AG08396 (cell line): ENCODE measurements at regions not wholly inside any gene's neighbourhood (a gene's known extent, or its start where the extent isn't known, plus 50 kb on each side); places are given as distances from the start of the nearest gene placed in this dataset.
A peak's percentile ranks its signal among the peaks of the same experiment; 100 is the strongest.
"Not testable (repeated sequence)": the region's sequence is repeated elsewhere in the genome, so short reads cannot be mapped to it uniquely, and the experiment has no call there.

ENCODE experiments used
- DNase-seq: peaks from one replicate; pipeline ENCODE4 v3.0.0; 2012; ENCODE audit warnings: low spot score, mixed read lengths

DNA sequence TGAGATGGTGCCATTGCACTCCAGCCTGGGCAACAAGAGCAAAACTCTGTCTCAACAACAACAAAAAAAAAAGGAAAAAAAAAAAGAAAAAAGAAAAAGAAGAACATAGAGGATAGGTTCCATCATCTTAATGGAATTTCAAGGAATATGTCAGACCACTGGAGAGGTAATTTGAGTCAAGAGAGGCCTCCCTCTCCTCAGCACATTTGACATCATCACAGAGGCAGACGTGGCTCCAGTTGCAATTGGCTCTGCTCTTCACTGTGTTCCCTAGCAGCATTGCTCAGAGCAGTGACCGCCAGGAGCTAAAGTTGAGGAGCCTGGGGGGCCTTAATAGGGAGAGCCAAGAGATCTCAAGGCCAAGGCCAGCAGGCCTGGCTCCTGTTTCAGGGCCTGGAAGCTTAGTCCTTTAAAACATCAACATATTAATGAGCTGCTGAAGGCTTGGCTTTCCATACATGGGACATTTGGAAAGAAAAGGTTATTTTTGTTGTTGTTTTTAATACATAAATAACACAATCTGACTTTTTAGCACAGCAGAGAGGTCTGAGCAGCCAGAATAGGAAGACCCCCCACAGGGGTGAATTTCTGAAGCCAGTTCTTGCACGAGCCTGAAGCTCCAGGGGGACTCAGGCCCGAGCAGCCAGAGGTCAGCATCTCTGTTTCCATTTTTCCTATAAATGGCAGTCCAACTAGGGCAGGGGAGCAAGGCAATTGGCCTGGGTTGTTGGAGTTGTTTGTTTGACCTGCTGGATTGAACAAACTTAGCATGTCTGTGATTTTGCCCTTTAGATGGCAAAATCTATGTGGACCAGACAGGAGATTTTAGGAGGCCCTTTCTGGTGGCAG, 118.3 kb upstream of the FGGY start:
- DNase-seq = peak; percentile 21

DNA sequence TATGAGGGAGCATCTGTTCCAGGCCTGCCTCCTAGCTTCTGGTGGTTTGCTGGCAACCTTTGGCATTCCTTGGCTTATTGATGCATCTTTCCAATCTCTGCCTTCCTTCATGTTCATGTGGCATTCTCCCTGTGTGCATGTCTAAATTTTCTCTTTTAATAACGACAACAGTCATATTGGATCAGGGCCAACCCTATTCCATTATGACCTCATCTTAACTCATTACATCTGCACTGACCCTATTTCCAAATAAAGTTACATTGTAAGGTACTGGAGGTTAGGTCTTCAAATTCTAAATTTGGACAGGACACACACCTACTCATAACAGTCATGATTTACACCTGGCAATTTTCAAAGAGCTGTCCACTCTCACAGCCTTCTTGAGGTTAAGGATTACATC, 117.2 kb upstream of the FGGY start:
- no peak for DNase-seq

DNA sequence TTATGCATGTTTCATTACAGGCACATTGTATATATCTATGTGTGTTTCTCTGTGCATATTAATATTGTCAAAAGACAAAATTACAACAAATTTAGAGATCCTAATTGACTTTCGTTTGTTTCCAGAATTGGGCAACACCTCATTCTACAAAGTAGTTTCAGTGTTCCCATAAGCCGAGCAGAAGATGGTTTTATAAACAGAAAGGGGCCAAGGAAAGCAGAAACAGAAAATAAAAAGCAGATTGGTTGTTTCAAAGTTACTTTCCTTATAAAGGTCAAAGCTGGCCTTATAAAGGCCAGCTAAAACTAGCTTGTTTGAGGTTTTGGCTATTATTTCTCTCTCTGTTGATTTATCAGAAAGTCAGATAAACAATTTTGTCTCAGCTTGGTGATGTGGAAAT, 116.2 kb upstream of the FGGY start:
- DNase-seq = no peak

DNA sequence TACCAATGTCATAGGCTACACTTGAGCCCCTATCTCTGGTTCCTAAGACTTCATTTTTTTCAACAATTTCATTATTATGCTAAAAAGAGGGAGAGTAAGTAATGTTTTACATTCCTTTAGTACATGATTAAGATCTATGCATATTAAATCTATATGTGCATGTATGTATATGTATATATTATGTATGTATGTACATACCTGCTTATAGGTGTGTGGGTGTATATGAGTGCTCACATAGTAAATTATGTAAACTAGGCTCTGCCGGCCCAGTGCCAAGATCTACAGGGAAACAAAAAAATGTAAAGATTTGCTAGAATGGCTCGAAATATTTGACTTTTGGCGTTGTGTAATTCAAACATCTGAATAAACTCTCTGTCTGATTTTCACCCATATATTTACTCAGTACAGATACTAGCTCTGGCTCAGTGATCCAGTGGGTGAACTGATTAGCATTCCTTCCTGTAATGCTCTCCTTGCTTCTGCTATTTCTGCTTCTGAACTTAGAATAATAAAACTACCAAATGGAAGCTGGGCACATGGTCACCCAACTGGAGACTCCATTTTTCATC, 113.1 kb upstream of the FGGY start:
- DNase-seq = no peak

DNA sequence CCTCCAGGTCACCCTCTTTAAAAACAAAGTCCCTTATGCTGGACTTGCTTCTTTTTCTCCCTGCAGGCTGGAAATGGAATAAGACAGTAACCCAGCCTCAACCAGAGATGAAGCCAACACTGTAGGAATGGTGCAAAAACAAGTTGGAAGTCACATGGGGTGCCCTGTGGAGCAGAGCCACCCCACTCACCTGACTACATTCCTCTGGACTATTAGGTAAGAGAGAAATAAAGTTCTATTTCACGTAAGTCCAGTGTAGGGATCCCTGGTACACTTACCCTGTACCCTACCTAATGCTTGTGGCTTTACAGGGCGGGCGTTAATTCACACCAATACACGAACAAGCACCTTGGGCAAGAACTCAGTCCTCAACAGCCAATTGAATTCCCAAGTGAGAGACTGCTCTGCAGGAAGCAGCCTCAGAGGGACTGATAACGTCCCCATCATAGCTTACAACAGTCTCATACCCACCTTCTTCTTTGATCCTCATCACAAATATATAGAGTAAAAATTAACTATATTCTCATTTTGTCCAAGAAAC, 112.5 kb upstream of the FGGY start:
- no peak for DNase-seq

DNA sequence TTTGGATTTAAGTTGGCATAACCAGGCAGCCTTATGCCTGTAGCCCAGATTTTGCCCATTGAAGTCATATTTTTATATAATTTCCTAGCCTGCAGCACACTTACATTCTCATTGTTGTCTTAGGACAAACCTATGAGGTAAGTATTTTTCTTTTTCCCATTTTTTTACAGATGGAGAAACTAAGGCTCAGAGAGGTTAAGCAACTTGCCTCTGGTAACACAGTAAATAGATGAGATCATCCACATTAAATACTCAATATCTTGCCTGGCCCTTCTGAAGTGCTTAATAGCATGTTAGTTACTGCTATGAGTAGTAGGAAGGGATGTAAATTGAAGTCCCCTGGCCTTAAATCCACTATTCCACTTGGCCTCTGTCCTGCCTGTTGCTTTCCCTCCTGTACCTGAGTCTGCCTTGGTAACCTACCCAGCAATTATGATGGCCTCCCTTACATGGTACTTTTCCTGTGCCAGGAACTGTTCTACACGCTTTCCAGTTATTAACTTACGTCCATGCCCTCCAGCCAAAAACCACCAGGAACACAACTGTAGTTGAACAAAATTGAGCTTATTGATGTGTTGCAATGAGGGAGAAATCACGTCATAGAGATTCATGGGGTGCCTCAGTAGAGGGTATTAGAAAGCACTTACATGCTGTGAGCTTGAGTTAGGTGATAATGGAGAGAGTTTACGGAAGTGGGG, 111.6 kb upstream of the FGGY start:
- DNase-seq = no peak

DNA sequence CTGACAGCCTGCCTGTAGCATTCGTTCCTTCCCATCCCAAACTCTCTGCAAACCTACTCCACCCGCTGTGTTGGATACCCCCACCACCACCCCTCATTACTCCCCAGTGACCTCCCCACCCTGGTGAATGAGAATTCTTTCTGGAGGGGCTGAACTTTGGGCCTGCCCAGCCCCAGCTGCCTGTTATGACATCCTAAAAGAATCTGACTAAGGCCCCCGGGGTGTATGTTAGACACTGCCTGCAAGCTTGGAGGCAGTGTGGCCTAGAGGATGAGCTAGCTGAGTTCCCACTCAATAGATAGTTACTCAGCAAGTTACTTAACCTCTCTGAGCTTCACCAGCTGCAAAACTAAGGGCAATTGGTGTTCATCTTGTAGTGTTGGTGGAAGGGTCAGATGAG, 110.2 kb upstream of the FGGY start:
- DNase-seq = peak; percentile 36

DNA sequence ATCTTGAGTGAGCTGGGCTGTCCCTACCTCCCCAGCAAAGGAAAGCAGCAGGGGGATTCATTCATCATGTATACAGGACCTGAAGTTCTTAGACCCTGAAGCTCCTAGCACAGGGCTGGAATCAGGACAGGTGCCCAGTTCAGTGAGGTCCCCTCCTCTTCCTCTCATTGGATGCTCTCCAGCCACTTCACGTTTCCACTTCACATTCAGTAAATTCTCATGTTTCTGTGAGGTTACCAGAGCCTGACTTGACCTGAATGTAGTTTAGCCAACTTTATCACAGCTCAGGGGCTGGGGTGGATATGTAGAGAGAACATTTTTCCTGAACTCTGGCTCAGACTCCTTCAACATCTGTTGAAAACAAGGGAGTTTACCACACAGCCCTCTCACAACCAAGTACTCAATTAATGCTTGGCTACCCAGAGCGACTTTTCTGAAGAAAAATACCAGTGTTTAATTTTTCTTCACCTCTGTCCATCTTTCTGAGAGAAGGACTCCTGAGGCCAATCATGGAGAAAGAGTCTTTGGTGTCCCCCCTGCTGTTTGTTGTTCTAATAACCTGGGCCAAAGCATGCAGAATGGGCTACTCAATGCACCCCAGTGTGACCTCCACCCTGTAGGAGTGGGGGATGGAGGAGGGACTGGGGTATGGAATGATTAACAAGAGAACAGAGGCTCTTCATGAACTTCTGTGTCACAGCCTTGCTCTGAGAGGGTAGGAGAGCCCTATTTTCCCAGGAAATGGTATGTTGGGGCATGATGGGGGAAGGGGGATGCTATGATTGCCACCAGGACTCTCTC, 108.3 kb upstream of the FGGY start:
- DNase-seq = no peak

DNA sequence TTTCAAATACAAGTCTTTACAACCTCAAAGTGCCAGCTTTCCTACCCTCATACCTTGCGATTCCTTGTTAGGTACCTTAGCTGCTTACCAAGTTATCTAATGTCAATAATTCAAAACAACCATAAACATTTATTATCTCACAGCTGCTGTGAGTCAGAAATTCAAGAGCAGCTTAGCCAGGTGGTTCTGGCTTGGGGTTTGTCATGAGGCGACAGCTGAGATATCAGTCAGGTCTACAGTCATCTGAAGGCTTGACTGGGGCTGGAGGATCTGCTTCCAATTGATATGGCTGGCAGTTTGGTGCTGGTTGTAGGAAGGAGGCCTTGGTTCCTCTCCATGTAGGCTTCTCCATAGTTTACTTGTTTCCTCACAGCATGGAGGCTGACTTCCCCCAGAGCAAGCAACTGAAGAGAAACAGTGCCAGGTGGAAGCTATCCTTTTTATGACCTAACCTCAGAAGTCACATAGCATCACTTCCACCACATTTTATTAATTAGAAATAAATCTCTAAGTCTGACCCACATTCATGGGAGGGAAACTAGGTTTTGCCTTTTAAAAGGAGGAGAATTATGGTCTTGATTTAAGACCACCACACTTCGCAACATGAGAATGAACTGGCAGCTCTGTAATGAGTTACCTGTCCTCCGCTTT, 103.3 kb upstream of the FGGY start:
- DNase-seq = no peak

DNA sequence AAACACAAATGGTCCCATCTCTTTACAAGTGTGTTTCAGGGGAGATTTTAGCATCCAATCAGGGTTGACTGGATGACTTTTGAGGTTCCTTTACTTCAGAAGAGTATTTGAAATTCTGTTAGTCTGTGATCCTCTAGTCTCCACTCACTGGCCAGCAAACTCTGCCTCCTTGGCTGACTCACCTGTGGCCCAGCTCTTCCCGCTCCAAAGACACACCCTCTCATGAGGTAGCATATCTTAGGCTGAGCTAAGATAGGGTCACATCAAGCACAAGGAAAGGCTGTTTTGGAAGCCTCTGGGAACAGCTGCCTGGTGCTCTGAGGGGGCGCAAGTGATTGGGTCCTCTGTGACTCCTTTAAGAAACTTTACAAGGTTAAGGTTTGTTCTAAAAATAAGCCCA, 102.3 kb upstream of the FGGY start:
- DNase-seq = no peak

DNA sequence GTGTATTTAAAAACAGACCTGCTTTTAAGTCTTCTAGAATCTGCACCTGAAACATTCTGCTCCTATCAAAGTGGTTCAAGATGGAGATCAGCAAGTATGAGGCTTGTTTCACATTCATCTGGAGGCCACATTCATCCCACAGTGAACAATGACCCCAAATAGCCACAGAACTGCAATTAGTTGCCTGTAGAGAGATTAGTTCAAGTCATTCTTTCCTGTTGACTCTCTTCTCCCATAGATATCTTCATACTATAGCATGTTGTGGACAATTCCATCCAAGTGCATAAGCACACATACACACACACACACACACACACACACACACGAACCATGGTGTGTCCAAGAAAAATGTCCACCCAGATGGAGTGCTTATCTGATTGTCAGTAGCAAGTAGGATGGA, 101.7 kb upstream of the FGGY start:
- no peak for DNase-seq

DNA sequence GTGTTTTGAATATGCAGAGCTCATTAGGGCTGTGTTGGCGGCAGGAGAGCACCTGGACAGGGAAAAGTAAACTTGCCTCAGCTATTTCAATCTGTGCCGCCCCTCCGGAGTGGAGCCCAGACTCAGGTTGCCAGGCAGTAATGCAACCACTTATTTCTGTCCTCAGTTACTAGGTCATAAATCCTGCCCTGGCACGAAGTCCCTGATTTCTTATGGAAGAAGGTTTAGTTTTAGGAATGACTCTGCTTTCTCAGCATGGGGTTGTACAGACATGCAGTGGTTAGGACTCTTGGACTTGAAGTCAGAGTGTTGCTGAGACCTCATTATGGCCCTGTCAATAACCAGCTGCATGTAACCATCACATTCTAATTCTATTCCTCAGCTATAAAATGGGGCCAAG, 98.3 kb upstream of the FGGY start:
- no peak for DNase-seq

DNA sequence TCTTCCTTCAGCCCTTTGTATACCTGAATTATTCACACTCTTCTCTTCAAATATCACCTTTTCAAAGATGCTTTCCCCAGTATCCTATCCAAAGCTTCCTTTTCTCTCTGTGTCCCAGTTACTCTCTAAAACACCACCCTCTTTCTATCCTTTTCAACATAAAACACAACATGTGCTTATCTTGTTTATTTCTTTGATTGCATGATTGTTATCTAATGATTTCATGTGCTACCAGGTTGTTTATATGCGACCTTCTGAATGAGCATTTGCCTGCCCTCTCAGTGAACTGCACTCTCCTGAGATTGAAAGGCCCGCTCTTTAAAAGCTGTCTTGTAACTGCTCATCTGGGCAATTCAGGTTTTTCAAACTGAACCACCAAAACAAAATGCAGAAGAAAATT, 97.7 kb upstream of the FGGY start:
- DNase-seq = no peak

DNA sequence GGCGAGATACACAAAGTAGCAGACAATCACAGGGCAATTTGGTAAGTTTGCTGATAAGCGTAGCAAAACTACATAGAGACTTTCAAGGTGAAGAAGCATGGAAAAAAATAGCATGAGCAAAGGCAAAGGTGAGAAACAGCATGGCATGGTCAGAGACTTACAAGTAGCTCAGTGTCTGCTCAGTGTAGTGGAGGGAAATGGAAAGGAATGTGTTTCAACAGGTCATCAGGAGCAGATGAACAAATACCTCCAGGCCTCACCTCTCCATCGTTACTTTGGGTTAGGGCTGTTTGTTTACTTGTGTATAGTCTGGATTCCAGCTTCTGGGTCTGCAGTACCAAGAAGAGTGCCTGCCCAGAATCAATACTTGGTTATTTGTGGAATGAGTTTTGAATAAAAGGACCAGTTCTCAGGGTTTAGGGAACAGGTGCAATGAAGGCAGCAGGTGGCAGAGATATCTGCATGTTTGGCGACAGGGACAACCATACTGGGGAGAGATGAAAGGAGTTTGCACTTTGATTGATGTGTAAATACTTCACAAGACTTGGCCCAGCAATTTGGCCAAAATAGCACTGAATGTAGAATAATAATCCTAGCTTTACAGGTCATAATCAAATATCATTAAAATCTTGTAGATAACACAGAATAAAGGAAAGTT, 97.0 kb upstream of the FGGY start:
- DNase-seq = no peak

DNA sequence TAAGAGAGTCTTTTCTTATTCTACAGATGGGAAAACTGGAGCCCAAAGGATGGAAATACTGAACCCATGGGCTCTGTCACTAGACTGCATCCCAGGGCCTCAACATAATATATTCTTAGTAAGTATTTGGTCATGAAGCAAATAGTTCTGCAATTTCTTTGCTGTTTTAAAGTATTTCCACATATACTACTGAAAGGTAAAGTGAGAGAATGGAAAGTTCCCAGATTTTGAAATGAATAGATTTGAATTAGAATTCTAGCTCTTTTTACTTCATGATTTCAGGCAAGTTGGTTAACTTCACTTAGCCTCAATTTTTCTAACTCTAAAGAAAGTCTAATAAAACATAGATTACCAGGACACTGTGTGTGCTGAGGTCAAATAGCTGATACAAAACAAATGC, 95.6 kb upstream of the FGGY start:
- no peak for DNase-seq

DNA sequence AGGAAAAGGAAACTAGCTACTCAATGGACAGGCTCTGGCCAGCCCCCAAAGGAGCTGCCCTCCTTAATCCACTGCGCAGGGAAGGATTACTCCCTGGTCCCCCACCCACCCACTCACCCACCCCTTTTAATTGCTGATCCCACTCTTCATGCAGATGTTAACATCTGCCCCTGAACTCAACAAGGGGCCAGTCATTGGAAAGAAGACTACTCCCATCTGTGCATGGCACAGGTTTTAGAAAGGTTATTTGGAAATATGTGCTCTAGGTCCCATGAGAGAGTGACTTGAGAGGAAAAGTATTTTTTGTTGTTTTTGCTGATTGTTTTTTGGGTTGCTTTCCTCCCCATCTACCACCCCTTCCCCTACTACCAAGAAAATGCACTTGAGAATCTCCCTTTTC, 94.4 kb upstream of the FGGY start:
- no peak for DNase-seq

DNA sequence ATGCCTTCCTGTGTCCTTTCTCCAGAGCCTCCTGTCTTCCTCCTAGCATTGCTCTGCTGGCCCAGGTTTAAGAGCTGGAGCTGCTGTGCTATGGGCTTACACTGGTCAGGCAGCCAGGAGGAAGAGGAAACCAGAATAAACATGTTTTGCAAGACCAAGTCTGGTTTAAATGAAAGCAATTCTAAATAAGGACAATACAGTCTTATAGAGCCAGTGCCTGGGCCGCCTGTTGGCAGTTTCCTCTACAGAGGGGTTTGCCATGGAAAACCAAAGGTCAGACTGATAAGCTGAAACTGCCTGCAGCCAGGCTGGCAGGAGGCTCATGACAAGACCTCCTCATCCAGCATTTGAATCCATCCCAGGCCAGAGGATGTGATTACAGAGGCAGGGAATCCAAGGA, 92.9 kb upstream of the FGGY start:
- no peak for DNase-seq

DNA sequence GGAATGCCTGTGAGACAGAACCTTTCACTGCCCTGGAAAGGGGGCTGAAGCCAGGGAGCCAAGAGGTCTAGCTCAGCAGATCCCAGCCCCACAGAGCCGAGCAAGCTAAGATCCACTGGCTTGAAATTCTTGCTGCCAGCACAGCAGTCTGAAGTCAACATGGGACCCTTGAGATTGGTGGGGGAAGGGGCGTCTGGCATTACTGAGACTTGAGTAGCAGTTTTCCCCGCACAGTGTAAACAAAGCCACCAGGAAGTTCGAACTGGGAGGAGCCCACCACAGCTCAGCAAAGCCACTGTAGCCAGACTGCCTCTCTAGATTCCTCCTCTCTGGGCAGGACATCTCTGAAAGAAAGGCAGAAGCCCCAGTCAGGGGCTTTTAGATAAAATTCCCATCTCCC, 90.3 kb upstream of the FGGY start:
- DNase-seq = not testable (repeated sequence)

DNA sequence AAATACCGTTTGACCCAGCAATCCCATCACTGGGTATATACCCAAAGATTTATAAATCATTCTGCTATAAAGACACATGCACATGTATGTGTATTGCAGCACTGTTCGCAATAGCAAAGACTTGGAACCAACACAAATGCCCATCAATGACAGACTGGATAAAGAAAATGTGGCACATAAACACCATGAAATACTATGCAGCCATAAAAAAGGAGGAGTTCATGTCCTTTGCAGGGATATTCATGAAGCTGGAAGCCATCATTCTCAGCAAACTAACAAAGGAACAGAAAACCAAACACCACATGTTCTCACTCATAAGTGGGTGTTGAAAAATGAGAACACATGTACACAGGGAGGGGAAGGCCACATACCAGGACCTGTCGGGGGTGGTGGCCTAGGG, 86.5 kb upstream of the FGGY start:
- not testable (repeated sequence) for DNase-seq

DNA sequence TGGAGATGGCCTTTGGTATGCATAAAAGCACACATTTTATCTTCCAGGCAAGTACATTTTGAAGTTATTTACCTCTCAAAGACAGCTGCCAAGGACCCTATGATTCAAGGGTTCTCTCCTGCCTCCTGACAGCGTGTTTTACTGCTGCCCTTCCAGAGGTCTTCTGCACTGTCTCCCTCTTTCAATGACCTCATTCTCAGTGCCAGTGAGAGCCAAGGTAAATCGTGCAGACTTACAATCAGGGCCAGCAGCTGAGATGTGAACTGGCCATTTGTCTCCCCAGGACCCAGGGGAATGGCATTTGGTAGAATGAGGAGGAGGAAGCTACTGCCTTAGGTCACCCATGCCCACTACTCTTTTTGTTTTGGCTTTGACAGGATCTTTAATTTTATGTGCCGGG, 84.2 kb upstream of the FGGY start:
- DNase-seq = no peak
